Kasumi-1 (cell line): ENCODE measurements at regions not wholly inside any gene's neighbourhood (a gene's known extent, or its start where the extent isn't known, plus 50 kb on each side); places are given as distances from the start of the nearest gene placed in this dataset.

Experiments
- DNase-seq, 2 experiments: peaks; one replicate each; lab custom pipeline; 2025; lab: John Stamatoyannopoulos, UW

DNA sequence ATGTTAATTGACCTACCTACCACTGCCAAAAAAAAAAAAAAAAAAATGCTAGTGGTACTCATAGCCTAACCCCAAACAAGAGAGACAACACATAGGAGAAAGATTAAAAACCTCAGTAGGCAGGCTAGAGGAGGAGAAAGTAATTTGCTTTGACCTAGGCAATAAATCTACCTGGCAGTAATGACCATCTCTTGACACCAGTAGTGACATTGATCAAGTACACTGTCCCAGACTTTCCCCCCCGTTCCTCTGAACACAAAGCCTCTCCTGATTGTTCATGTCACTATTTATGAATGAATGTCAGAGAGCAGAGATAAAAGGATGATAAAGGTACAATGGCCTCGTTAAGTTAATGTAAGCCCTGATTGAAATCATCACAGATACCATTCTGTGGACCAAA, 746.8 kb downstream of the CBLN4 start:
- no peak for DNase-seq

DNA sequence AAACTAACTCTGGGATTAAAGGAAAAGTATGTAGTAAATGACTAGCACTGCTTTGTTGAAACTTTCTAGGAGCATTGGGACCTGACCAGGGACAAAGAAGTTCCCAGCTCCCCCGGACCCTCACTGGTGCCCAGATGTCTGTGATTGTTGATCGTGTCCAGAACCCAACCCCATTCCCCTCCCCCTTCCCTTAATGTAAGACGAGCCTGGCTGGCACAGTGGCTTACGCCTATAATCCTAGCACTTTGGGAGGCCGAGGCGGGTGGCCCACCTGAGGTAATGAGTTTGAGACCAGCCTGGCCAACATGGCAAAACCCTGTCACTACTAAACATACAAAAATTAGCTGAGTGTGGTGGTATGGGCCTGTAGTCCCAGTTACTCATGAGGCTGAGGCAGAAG, 750.3 kb downstream of the CBLN4 start:
- no peak for DNase-seq

DNA sequence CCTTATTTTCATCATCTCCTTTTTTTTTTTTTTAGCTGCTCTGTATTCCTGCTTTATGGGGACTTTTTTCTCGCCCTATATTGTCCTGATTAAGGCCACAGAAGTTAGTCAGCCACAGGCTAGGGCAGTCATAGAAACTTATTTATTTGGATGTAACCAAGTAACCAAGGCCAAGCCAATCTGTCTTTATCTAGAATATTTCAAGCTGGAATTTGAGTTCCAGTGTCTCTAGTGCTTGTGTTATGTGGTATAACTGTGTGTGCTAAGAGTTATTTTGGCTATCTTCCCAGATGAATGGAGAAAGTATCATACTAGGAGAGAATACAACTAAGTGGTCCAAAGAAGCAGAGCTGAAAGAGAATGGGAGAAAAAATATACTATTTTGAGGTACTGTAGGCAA, 751.5 kb downstream of the CBLN4 start:
- no peak for DNase-seq

DNA sequence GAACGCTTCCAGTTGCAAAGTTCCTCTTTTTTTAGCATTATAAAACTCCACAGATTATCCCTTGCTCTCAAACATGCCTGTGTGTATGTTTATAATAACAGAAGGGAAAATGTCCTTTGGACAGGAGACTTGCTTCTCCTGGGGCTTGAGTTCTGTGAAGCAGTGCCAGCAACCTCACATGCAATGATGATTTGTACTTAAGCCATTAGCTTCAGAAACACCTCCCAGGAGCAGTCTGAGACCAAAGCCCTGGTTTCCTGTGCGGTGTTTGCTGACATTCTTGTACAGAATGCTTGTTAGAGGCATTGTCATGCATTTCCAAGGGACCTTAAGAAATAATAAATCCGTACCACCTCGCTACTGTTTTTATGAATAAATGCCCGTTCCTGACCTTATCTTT, 752.8 kb downstream of the CBLN4 start:
- no peak for DNase-seq

DNA sequence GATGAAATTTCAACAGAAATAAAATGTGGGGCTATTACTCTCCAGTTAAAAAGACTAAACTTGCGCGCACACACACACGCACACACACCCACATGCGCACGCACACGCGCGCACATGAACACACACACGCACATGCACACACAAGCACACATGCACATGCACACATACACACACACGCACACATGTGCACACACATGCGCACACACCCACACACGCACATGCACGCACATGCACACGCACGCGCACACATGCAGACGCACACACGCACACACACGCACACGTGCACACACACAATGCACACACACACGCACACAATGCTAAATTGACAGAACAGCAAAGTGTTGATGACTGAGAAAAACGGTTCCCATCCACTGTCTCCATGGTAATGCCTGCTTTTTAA, 754.1 kb downstream of the CBLN4 start:
- DNase-seq, result no peak

DNA sequence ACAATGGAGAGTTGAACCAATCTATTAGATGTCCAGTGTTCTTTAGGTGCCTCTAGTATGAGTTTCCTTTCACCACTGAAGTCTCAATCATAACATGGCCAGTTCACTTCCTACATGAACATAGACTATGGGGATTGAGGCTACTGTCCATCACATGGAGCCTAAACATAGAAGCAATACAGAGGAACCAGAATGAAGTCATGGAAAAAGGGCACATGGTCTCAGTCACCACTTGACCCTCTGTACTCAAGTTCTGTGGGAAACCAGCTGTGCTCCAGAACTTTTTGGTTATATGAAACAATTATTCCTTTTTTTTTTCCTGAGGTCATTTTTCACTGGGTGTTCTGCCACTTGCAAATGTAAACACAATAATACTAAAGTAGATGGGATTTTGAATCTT, 762.5 kb downstream of the CBLN4 start:
- DNase-seq, result no peak

DNA sequence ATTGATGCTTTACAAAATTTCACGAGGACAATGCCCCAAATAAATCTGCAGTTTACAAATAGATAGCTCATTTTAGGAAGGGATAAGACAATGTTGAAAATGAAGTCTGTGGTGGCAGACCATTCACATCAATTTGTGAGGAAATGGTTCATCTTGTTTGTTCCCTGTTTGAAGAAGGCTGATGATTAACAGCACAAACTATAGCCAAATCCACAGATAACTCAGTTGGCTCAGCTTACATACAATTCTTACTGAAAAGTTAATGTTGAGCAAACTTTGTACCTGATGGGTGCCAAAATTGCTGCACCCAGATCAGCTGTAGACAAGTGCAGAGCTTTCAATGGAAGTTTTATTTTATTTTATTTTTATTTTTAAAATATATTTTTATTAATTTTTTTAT, 763.9 kb downstream of the DOK5 start:
- DNase-seq, result no peak

DNA sequence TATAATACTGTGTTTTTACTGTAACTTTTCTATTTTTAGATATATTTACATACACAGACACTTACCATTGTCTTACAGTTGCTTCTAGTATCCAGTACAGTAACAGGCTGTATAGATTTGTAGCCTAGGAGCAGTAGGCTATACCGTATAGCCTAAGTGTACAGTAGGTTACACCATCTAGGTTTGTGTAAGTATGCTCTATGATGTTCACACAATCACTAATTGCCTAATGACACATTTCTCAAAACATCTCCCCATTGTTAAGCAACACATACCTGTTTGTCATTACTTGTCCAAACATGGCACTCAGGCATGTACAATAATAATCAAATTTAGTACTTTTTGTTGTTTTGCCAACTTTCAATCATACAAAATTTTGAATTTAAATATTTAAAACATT, 757.3 kb downstream of the DOK5 start:
- no peak for DNase-seq

DNA sequence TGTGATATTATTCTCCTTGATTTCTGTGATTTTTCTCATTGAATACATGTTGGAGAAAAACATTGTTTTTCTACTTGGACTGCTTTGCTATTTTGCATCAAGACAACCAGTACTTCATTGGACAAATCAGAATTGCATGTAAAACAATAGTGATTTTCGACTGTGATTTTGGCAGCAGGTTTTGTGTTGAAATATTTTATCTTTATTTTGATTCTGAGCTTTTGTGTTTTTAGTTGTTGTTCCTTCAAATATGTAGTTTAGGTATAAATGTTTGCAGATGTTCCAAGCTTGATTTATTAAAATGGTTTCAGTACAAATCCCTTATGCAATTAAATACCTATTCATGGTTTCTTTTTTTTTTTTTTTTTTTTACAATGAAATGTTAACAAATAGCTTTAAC, 754.1 kb downstream of the DOK5 start:
- no peak for DNase-seq

DNA sequence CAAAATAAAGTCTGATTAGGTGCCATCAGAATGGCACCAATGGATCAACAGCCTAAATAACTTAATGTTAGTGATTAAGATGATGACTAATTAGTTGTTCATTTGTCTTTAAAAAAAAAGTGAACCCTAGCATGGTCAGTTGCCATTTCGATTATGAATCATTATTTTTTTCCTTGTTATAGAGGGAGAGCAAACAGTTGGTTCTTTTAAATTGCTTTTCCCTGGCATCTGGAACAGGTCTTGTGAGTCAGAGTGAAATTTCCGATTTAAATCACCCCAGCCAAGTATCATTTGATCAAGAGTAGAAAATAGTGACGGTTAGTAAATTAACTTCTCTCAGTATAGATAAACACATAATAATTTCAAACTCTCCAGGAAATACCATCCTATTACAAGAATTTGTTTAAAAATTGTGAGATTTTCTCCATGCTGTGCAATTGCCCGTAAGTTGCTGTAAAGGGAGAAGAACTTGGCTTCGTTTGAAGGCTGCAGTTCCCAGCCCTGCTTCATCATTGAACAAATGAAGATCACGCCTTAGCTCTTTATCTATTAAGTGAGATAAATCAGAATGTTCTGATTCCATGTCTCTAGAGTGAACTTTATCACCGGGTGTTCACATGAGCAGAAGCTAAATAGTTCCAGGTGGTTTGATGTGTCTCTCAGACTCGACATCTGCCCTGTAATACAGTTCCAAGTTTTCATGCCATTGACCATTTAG, 741.3 kb downstream of the DOK5 start:
- DNase-seq, result no peak

DNA sequence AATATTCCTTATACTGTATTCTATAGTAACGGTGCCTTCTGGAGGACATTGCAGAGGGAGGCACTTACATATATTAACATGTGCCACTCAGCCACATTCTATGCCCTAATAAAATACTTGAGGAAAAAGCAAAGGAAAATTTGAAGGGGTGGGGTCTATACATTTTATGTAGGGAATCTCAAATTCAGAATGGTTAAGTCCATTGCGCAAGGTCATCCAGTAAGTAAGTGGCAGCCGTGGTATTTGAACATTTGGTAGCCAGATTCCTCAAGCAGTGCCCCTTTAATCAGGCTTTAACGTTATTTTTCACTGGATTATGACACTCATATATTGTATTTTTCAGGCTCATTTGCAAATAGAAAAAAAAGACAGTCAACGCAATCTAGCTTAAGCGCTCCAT, 738.3 kb downstream of the DOK5 start:
- no peak for DNase-seq

DNA sequence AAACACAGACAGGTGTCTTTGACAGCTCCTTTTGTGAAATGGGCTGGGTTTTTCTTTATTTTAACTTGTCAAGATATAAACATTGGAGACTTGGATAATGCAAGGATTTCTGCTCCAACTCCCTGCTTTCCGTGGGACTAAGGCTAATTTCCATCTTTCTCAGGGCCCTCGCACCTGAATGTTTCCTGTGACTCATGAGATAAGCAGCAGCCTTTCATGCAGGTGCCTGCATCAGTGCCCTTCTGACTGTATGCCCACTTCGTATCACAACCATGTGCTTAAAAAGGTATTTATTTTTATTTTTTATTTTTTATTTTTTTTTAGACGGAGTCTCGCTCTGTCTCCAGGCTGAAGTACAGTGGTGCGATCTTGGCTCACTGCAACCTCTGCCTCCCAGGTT, 736.1 kb downstream of the DOK5 start:
- no peak for DNase-seq

DNA sequence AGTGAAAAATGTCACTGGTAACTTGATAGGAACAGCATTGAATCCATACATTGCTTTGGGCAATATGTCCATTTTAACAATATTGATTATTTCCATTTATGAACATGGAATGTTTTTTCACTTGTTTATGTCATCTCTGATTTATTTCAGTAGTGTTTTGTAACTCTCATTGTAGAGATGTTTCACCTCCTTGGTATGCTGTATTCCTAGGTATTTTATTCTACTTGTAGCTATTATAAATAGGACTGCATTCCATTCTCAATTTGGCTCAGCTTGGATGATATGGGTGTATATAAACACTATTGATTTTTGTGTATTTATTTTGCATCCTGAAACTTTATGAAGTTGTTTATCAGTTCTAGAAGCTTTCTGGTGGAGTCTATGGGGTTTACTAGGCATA, 730.3 kb downstream of the DOK5 start:
- no peak for DNase-seq

DNA sequence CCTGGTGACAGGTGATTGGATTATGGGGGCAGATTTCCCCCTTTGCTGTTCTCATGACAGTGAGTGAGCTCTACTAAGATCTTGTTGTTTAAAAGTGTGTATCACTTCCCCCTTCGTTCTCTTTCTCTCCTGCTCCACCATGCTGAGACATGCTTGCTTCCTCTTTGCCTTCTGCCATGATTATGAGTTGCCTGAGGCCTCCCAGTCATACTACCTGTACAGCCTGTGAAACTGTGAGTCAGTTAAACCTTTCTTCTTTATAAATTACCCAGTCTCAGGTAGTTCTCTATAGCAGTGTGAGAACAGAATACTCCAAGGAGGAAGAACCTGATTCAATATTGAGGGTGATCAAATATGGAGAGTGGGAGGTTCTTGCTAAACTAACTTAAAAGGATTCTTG, 724.9 kb downstream of the DOK5 start:
- DNase-seq, result no peak

DNA sequence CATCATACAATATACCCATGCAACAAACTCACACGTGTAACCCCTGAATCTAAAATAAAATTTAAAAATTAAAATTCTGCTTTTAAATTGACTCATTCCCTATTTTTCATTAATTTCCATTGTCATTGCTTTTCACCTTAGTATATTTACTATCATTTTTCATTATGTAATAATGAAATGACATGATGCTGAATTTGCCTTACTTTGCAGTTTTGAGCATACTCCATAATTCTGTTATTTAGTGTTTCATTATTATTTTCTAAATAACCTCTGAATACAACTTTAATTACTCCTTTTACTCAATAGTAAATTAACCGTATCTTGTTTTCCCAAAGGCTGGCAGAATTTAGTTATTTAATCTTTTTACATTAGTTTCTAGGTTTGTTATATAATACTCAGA, 719.6 kb downstream of the DOK5 start:
- no peak for DNase-seq

DNA sequence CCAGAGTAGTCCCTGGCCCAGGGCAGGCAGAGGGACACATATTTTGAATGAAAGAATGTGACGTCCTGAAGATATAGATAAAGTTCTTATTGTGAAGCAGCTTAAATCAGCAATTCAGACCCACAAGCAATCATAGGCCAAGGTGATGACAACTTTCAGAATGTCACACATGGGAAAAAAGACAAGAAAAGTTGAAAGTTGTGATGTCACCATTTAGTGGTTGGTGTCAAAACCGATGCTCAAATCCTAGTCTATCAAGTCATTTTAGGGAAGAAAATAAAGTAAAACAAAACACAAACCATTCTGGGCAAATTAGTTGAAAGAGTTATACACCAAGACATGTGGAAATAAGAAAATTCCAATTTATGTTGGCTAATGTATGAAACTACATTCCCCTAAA, 710.8 kb downstream of the DOK5 start:
- DNase-seq, result no peak

DNA sequence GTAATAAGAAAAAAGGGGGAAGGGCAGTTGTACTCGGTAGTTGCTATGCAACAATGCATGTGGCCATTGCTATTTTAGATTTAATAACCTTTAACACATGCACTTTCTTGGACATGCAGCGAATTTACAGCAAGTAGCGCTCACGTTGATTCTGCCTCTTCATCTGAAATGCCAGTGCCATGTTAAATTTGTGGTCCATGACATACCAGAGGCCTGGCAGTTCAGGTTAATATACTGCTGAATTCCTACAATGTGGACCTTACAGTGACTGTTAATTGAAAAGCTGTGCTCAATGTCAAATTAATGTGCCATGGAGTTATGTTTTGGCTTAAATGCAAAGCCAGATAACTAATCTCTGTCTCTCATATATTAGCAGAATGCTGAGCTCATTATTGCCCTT, 699.7 kb downstream of the DOK5 start:
- no peak for DNase-seq

DNA sequence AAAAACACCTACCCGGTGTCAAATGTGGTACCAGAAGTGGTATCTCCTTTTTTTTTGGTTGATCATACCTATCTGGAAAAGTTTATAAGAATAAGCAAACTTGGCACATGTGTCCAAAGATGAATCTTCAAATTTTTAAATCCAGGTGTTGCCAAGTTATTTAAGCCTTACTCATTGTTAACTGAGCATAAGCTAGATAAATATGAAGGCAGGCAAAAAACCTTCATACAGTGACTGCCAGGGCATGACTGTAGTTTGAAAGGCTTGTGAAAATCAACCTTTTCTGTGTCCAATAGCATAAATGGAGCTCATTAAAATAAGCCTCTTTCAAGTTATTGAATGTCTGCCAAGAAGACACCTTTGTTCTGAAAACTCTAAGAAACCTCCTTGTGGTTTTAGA, 699.2 kb downstream of the DOK5 start:
- DNase-seq, result no peak

DNA sequence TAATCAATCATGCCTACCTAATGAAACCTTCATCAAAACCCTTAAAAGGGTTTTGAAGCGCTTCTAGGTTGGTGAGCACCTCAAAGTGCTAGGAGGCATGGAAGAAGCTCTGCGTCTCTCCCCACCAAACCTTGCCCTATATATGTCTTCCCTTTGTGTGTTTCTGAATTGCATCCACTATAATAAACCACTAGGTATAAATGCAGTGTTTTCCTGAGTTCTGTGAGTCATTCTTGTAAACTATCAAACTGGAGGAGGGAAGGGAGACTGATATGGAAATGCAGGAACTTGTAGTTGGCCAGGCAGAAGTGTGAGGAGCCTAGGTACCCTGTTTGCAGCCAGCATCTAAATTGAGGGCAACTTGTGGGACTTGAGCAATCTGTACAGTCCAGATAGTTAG, 698.8 kb downstream of the DOK5 start:
- no peak for DNase-seq

DNA sequence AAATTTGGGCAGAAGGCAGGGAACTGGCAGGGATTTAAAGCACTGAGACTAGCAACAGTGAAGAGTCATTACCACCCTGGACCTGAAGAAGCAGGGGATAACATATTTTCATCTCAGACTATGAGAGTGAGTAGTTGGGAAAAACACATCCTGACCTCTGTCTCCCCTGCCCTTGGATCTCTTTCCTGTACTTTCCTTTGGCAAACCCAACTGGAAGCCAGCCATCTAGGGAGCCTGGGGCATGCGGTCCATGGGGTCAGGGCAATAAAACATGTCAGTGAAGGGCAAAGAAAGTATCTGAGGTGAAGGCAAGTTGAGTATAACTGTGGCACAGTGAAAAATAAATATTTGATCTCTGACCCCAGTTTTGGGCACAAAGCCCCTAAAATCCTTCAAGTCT, 698.2 kb downstream of the DOK5 start:
- DNase-seq, result no peak

DNA sequence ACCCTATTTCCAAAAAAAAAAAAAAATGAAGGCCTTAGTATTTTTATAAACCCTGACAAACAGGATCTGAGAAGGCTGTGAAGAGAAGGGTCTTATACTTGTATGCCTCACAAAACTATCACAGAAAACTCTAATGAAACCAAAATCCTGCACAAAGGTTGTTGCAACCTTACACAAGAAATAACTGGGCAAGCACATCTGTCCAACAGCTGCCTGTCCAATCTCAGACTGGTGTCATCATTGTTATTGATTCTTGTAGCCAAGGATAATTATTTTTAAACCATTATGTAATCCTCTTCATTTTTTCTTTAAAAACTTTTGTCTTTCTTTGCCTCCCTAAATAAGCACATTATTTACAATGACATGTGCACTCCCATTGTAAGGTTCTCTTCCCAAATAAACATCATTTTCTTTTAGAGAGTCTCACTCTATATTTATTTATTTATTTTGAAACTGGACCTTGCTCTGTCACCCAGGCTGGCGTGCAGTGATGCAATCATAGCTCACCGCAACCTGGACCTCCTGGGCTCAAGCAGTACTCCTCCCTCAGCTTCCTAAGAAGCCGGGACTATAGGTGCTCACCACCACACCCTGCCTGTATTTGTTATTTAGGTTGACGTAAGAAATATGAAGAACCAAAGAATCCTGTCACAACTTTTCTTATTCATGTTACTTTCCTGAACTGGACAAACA, 697.1 kb downstream of the DOK5 start:
- no peak for DNase-seq

DNA sequence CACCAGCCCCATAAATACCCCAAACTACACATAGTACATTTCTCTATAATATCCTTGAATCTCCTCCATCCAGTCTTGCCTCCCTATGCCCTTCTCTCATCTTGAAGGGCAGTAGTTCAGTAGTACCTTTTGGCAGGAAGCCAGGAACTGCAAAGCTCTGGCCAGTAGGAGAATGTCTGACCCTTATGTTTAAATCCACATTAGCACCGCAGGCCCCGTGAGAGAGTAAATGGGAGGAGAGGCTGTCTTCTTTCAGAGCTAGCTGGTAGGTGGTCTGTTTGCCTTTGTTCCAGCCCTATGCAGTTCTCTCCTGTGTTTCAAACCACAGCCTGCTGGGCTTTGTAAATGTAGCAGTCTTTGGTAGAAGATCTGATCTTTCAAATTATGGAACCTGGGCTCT, 690.7 kb downstream of the DOK5 start:
- no peak for DNase-seq

DNA sequence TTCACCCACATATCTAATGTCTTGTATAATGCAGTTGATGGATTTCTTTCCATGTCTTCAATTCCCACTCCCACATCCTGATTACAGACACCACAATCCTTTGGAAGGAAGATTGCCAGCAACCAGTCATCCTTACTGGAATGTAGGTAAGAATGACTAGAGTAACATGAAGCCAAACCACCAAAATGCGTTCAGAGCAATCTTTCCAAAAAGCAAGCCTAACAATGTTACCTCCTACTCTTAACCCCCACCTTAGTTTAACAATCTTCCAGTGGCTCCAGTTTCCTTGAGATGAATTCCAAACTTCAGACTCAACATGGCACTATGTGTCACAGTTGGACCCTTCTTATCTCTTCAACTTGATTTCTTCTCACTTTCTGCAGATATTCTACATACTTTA, 685.6 kb downstream of the DOK5 start:
- no peak for DNase-seq

DNA sequence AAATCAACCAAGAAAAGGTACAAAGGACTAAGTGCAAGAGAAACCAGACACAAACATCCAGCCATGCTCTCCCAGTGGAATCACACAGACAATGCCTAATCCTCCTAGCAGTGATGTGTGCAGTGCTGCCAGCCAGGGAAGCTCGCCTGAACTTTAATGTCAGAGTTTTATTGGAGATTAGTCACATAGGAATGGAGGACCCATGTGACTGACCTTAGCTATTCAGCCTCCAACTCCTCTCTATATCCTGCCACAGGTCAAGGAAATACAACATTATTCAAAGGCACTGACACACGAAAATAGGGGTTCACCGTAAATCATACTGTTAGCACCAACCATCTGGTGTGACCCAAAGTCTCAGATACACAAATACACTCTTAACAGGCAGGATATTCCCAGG, 684.6 kb downstream of the DOK5 start:
- DNase-seq, result no peak
